Upper lobe of left lung (tissue), 6 donors: ENCODE measurements at regions not wholly inside any gene's neighbourhood (a gene's known extent, or its start where the extent isn't known, plus 50 kb on each side); places are given as distances from the start of the nearest gene placed in this dataset.
A peak's percentile ranks its signal among the peaks of the same experiment; 100 is the strongest.

Experiments
- ATAC-seq, 2 donors: fragments of 200-7000 bp; cut with Tn5 transposase; one replicate each; pipeline ENCODE4 v1.9.1; 2022; ENCODE audit warnings: mild to moderate bottlenecking in 2 of 2, moderate library complexity in 2 of 2; ENCODE audit not compliant: low FRiP score in 2 of 2
- DNase-seq, 2 donors: peaks; one replicate each; pipeline ENCODE4 v3.0.0-alpha.2; 2019 to 2020
- H3K27ac ChIP-seq, 4 donors: fragments of 200-600 bp; sonication (generic); one replicate each; pipeline ENCODE4 v1.5.1; 2016 to 2019
- H3K27me3 ChIP-seq, 4 donors: fragments of 200-600 bp; sonication (generic); one replicate each; pipeline ENCODE4 v1.5.1; 2017 to 2019
- H3K36me3 ChIP-seq, 4 donors: fragments of 200-600 bp; sonication (generic); one replicate each; pipeline ENCODE4 v1.5.1; 2016 to 2019
- H3K4me1 ChIP-seq, 4 donors: fragments of 200-600 bp; sonication (generic); one replicate each; pipeline ENCODE4 v1.5.1; 2018 to 2019
- H3K4me3 ChIP-seq, 4 donors: fragments of 200-600 bp; sonication (generic); one replicate each; pipeline ENCODE4 v1.5.1; 2017 to 2019; ENCODE audit warnings: mild to moderate bottlenecking in 2 of 4, moderate library complexity in 1 of 4
- H3K9me3 ChIP-seq, 4 donors: fragments of 200-600 bp; sonication (generic); one replicate each; pipeline ENCODE4 v1.5.1; 2018 to 2019
- CTCF ChIP-seq, 6 experiments: fragments of 450-650 bp in 4 of 6; fragments of 200-600 bp in 2 of 6; sonication (generic) in 2 of 6; IDR thresholded peaks; one replicate each; pipeline ENCODE4 v1.5.1; 2016 to 2019; ENCODE audit warnings: antibody characterized with exemption in 6 of 6
- EP300 ChIP-seq, 4 donors: sonication (generic); formaldehyde crosslinking; IDR thresholded peaks; one replicate each; pipeline ENCODE4 v1.5.1; 2017; ENCODE audit warnings: antibody characterized with exemption in 4 of 4, control low read depth in 2 of 4
- POLR2A ChIP-seq, 4 donors: fragments of 450-650 bp; IDR thresholded peaks; one replicate each; pipeline ENCODE4 v1.5.1; 2016 to 2017; ENCODE audit warnings: antibody characterized with exemption in 4 of 4, mild to moderate bottlenecking in 2 of 4
- POLR2AphosphoS5 ChIP-seq, 2 donors: sonication (generic); formaldehyde crosslinking; IDR thresholded peaks; one replicate each; pipeline ENCODE4 v1.5.1; 2017; ENCODE audit warnings: antibody characterized with exemption in 2 of 2
- WGBS, 2 donors: methylation state at CpG; one replicate each; pipeline ENCODE4 v1.1.5; 2017 to 2018; 5-methylcytosine and 5-hydroxymethylcytosine counted together
- donor health status: DM: no; HTN: no; CAD: no; lungs with moderate emphysema.
- donor health status: DM: no; HTN: yes; CAD: no; lungs with severe emphysema.

DNA sequence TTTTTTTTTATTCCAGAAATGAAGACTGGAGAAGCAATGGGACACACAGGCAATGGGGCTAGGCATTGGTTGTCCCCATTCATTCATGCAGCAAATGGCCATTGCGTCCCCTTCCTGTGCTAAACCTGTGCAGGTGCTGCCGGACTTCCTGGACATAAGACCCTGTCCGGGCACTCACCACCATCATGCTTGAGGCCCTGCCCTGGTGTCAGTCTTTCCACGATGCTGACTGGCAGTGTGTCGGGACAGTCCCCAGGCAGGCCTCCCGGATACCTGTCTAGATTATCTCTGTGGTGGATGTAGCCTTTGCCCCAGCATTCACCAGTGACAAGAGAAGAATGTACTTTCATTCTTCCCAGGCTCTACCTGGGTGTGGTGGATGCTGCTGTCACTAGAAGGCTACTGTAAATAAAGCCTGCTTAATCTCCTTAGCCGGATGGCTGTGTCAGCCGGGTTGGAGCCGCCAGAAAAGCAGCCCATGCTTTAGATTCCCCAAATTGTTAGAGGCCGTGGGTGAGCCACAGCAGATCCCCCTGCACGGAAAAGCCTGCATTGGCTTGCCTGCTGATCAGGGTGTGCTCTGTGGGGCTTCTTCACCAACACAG lies 94.5 kb upstream of the PARP11 start:
- TF ChIP-seq POLR2A (IDR thresholded peaks at IDR 0.05) (no peak), CTCF (IDR thresholded peaks at IDR 0.05) (no peak), POLR2AphosphoS5 (IDR thresholded peaks at IDR 0.05) (no peak), EP300 (IDR thresholded peaks at IDR 0.05) (no peak)
- Histone ChIP-seq H3K4me1 (no peaks in the 10 kb centered on the region), H3K4me3 (no peak overlapping the region), H3K27ac (no peak overlapping the region), H3K36me3 (no peaks in the 10 kb centered on the region), H3K9me3 (no peaks in the 10 kb centered on the region), H3K27me3 (no peaks in the 10 kb centered on the region)
- 72 to 78% methylated on average over 2 to 11 of the region's 11 CpGs for WGBS, 2 donors
- no peak for DNase-seq
- ATAC-seq: no peak

- Histone ChIP-seq H3K9me3 (no peaks in the 10 kb centered on the region), H3K36me3 (no peaks in the 10 kb centered on the region), H3K4me3 (no peak overlapping the region), H3K27ac (no peak overlapping the region), H3K4me1 (no peaks in the 10 kb centered on the region), H3K27me3 (no peaks in the 10 kb centered on the region)
- ATAC-seq (no peak), DNase-seq (no peak)
- no peak for TF ChIP-seq CTCF (IDR thresholded peaks at IDR 0.05)
- no peak for TF ChIP-seq POLR2AphosphoS5 (IDR thresholded peaks at IDR 0.05)
- TF ChIP-seq POLR2A (IDR thresholded peaks at IDR 0.05): no peak
- no peak for TF ChIP-seq EP300 (IDR thresholded peaks at IDR 0.05)
- WGBS, 2 donors: 73 to 81% methylated on average over 3 of the region's 3 CpGs
These were observed 93.2 kb upstream of the PARP11 start for GRCh38 chr12:3966376-3966775.

- H3K9me3 ChIP-seq: no peaks in the 10 kb centered on the region
- 90 to 94% methylated on average over 3 of the region's 3 CpGs for WGBS, 2 donors
- H3K36me3 ChIP-seq: no peaks in the 10 kb centered on the region
- H3K4me3 ChIP-seq: no peak overlapping the region
- DNase-seq: no peak
- no peak overlapping the region for H3K27ac ChIP-seq
- TF ChIP-seq EP300 (IDR thresholded peaks at IDR 0.05) (no peak), POLR2A (IDR thresholded peaks at IDR 0.05) (no peak), POLR2AphosphoS5 (IDR thresholded peaks at IDR 0.05) (no peak), CTCF (IDR thresholded peaks at IDR 0.05) (no peak)
- no peaks in the 10 kb centered on the region for H3K4me1 ChIP-seq
- no peaks in the 10 kb centered on the region for H3K27me3 ChIP-seq
- no peak for ATAC-seq
These were observed 91.8 kb upstream of the PARP11 start for GRCh38 chr12:3965046-3965445.

DNA sequence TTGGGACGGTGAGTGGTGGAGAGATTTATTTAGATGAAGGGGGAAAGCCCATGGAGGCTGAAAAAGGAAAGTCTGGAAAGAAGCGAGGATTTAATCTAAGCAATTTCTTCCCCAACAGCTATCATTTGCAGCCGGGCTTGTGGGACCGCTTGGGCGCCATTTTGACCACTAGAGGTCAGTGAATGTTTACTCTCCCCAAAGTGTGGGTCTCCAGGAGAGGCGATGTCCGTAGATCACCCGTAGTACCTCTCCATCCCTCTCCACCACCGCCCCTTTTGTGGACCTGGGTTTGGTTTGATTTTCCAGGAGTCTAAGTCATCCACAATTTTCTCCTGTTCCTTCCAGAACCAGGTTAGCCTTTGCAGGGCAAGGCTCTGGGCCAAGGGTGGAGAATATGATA lies 91.2 kb upstream of the PARP11 start:
- H3K9me3 ChIP-seq: no peaks in the 10 kb centered on the region
- H3K4me1 ChIP-seq: no peaks in the 10 kb centered on the region
- DNase-seq (no peak), ATAC-seq (no peak)
- no peaks in the 10 kb centered on the region for H3K27me3 ChIP-seq
- no peak overlapping the region for H3K4me3 ChIP-seq
- 54 to 60% methylated on average over 9 of the region's 9 CpGs for WGBS, 2 donors
- TF ChIP-seq CTCF (IDR thresholded peaks at IDR 0.05) (peak in 1 of 6 experiments; percentile 9), POLR2AphosphoS5 (IDR thresholded peaks at IDR 0.05) (no peak), POLR2A (IDR thresholded peaks at IDR 0.05) (no peak), EP300 (IDR thresholded peaks at IDR 0.05) (no peak)
- no peak overlapping the region for H3K27ac ChIP-seq
- no peaks in the 10 kb centered on the region for H3K36me3 ChIP-seq
